ENCODE measurements at regions not wholly inside any gene's neighbourhood (a gene's known extent, or its start where the extent isn't known, plus 50 kb on each side); places are given as distances from the start of the nearest gene placed in this dataset.
"Not testable (repeated sequence)": the region's sequence is repeated elsewhere in the genome, so short reads cannot be mapped to it uniquely, and the experiment has no call there.

- DNase-seq = no peak
Measured at GRCh38 chr13:71382285-71382684, 484.7 kb downstream of the DACH1 start.

- no peak for DNase-seq
Measured at GRCh38 chr13:71380191-71380590, 486.8 kb downstream of the DACH1 start.

- DNase-seq = no peak
Measured at GRCh38 chr13:71378961-71379905, 487.8 kb downstream of the DACH1 start.

DNA sequence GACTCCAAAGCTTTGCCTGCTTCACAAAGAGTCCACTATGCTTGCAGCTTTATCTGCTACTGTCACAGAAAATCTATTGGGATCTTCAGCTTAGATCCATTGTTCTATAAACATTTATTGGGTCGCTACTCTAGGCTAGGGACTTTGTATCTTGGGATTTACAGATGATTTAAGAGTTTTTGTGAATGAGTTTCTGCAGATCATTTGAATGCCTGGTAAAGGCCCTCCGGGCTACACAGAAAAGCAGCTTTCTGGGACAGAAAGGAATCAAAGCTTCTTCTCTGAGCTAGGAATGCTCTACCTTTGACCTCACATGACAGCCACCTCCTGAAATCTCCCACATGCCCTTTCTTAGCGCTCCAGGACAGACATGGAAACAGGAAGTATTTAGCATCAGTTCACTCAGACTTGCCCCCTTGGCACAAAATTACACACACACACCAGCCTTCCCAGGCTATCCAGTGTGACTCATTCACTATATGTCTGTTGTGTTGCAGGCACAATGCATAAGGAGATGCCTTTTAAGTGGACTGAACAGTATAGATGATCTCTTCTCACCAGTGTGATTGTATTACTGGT is 492.4 kb downstream of the DACH1 start:
- DNase-seq = no peak

- no peak for DNase-seq
Measured at GRCh38 chr13:71368336-71368735, 498.7 kb downstream of the DACH1 start.

GRCh38 chr13:71360041-71360440 is 507.0 kb downstream of the DACH1 start:
- no peak for DNase-seq

GRCh38 chr13:71359641-71360040 is 507.4 kb downstream of the DACH1 start:
- DNase-seq = no peak

- no peak for DNase-seq
Measured at GRCh38 chr13:71358218-71358617, 508.8 kb downstream of the DACH1 start.

DNA sequence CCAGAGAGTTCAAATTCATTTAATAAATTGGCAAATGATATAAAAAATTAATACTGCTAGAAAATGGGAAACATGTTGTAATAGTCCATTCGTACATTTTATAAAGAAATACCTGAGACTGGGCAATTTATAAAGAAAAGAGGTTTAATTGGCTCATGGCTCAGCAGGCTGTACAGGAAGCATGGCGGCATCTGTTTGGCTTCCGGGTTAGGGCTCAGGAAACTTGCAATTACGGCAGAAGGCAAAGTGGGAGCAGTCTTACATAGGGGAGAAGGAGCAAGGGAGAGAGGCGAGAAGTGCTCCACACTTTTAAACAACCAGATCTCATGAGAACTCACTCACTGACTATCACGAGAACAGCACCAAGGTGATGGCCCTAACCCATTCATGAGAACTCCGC is 512.0 kb downstream of the DACH1 start:
- DNase-seq = no peak

- no peak for DNase-seq
Measured at GRCh38 chr13:71350886-71351285, 516.1 kb downstream of the DACH1 start.

DNA sequence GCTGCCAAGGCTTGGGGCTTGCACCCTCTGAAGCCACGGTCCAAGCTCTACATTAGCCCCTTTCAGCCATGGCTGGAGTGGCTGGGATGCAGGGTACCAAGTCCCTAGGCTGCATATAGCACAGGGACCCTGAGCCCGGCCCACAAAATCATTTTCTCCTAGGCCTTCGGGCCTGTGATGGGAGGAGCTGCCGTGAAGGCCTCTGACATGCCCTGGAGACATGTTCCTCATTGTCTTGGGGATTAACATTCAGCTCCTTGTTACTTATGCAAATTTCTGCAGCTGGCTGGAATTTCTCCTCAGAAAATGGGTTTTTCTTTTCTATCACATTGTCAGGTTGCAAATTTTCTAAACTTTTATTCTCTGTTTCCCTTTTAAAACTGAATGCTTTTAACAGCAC is 521.1 kb downstream of the DACH1 start:
- DNase-seq = not testable (repeated sequence)

DNA sequence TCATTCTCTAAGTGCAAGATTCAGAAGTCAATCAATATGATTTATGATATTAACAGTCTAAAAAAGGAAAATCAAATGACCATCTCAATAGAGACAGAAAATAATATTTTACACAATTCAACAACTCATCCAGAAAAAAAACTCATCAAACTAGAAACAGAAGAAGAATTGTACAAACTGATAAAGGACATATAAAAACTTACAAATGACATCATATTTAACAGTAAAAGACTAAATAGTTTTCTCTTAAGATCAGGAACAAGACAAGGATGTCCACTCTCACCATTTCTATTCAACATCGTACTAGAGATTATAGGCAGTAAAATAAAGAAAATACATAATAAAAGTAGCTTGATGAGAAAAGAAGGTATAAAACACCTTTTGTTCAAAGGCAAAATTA is 527.3 kb downstream of the DACH1 start:
- DNase-seq = no peak

DNA sequence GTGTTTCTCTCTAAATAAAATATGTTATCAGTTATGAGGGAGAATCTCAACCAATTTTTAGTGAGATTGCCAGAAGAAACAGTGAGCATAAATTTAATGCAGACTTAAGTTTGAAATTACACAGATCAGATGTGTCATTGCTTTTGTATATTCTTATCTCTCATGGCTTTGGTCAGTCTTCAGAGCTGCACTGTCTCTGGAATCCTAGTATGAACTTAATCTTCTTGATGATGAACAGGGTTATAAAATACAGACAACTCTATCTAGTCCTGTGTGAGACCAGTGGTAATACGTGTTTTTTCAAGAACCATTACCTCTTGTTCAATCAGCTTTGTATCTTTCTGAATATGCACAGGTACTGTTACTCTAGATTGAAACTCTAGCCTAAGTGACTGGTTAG is 528.0 kb downstream of the DACH1 start:
- no peak for DNase-seq

DNA sequence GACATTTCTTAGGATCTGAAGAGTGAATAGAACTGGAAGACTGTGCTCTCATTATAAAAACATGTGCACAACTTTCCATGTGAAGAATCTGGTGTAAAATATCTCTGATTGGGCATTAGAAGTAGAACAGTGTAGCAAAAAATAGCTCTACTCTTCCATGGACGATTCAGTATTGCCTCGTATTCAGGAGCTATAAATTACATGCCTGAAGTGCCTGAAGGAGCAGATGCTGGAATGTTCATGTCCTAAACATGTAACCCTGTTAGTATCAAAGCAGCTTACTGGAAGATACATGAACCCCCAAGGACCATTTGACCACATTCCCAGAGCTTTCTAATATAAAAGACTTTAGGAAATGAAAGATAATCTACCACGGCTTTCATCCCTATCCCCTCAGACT is 528.9 kb downstream of the DACH1 start:
- no peak for DNase-seq

GRCh38 chr13:71327266-71327665 is 539.7 kb downstream of the DACH1 start:
- no peak for DNase-seq

DNA sequence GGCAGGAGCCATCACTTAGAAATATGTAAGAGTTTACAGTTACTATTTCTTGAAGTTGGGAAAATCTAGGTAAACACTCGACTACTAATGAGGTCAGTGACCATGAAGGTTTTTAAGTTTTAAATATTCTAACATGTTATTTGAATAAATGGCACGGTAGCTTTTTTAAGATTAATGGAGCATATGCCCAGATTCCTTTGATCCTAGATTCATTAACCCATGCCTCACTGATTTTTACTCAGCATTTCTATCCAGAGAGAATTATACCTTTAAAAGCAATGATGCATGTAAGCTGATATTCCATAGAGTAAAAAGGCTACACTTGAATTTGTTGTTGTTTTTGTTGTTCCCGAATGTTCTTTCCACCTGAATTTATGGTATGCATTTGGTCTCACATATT is 541.4 kb downstream of the DACH1 start:
- DNase-seq = no peak

GRCh38 chr13:71323266-71323665 is 543.7 kb downstream of the DACH1 start:
- DNase-seq = no peak

GRCh38 chr13:71320452-71320851 is 546.6 kb downstream of the DACH1 start:
- no peak for DNase-seq

DNA sequence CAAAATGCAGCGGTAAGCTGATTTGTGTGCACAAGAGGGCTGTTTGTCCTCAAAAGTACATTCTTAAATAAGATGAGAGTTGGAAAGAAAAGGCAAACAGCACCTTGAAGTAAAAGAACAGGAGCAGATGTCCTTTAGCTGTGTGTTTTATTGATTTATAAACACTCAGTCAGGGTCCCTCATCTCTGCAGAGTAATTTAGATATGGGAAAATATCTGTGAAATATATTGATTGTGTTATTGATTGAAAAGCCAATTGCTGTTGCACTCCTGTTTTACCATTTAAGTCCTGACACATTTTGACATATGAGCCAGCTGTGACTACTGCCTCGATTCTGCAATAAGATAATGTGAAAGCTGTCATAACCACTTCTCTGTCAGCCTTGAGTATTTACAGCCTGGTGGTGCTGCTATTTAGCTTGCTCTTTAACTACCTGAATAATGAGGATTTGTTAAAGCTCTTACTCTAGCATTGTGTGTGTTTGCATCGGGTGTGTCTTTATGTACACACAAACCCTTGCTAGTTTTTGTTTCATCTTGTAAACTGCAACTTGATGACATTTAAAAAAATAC is 550.1 kb downstream of the DACH1 start:
- no peak for DNase-seq

- DNase-seq = no peak
Measured at GRCh38 chr13:71312923-71313322, 554.1 kb downstream of the DACH1 start.

DNA sequence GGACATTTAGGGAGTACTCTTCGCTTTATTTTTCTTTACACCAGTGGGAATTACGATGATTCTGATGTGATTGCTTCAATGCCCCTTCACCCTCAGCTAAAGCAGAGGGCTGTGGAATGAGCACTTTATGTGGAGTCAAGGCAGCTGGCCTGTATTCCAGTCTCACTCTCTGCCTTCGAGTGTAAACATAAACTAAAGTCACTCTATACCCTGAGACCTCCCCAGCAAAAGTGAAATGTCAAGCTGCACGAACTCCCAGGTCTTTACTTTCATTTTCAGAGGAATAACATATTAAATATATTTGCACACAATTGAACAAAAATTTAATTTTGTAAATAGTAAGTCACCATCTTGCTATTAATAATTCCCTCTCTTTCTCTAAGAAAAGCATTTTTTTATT is 557.1 kb downstream of the DACH1 start:
- DNase-seq = no peak

DNA sequence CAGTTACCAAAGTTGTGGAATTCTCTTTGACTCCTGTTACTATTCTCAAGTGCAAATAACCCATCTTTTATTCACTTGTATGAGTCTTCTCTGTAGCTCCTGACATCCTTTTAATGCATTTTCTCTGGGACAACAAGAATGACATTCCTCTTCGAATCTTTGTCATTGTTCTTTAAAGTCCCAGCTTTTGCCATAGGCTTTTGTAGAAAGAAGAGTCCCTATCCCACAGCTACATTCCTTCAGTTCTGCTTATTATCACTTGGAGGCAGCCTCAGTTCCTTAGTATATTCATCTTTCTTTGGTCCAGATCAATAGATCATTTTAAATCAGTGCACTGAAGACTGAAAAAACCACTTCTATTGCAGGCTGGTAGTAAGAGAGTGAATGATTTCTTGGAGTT is 560.2 kb downstream of the DACH1 start:
- no peak for DNase-seq

GRCh38 chr13:71304861-71305260 is 562.1 kb downstream of the DACH1 start:
- no peak for DNase-seq

DNA sequence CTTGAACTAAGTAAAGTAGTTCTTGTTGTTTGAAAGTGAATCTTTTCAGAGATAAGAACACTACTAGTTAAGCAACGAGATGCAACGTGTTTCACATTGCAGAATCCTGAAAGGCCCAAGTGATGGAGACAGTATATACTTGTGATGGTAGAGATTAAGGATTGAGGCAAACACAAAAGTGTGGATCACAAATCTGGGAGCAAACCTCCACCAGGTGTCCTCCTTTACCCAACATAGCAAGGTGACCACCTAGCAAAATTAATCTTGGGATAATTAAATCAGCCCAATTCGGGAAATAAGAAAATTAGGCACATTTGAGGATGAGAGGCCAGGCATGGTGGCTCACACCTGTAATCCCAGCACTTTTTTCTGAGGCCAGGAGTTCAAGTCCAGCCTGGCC is 563.9 kb downstream of the DACH1 start:
- DNase-seq = no peak
